Parathyroid adenoma (tissue), 2 donors: ENCODE measurements at regions not wholly inside any gene's neighbourhood (a gene's known extent, or its start where the extent isn't known, plus 50 kb on each side); places are given as distances from the start of the nearest gene placed in this dataset.

Experiments
- H2AFZ ChIP-seq: fragments of 300-600 bp; sonication (generic); one replicate; pipeline ENCODE4 v1.7.0; 2017; ENCODE audit warnings: antibody characterized with exemption, mild to moderate bottlenecking
- H3K27ac ChIP-seq: fragments of 300-600 bp; sonication (generic); one replicate; pipeline ENCODE4 v1.7.0; 2017
- H3K27me3 ChIP-seq: fragments of 300-600 bp; sonication (generic); one replicate; pipeline ENCODE4 v1.7.0; 2017; ENCODE audit warnings: low read length; ENCODE audit not compliant: control insufficient read depth, insufficient read depth
- H3K36me3 ChIP-seq: fragments of 300-600 bp; sonication (generic); one replicate; pipeline ENCODE4 v1.7.0; 2017; ENCODE audit warnings: low read length; ENCODE audit not compliant: control insufficient read depth, insufficient read depth
- H3K4me1 ChIP-seq: fragments of 300-600 bp; sonication (generic); one replicate; pipeline ENCODE4 v1.7.0; 2017; ENCODE audit warnings: control low read depth
- H3K4me2 ChIP-seq: fragments of 300-600 bp; sonication (generic); one replicate; pipeline ENCODE4 v1.7.0; 2017; ENCODE audit warnings: low read length
- H3K4me3 ChIP-seq: fragments of 300-600 bp; sonication (generic); one replicate; pipeline ENCODE4 v1.7.0; 2017; ENCODE audit warnings: low read depth, low read length
- H3K79me2 ChIP-seq: fragments of 300-600 bp; sonication (generic); one replicate; pipeline ENCODE4 v1.7.0; 2017; ENCODE audit warnings: control low read depth
- H3K9ac ChIP-seq: fragments of 300-600 bp; sonication (generic); one replicate; pipeline ENCODE4 v1.7.0; 2017; ENCODE audit warnings: mild to moderate bottlenecking
- H3K9me3 ChIP-seq: fragments of 300-600 bp; sonication (generic); one replicate; pipeline ENCODE4 v1.7.0; 2017; ENCODE audit warnings: low read length; ENCODE audit not compliant: control insufficient read depth
- CTCF ChIP-seq: fragments of 300-600 bp; sonication (generic); IDR thresholded peaks from one replicate; pipeline ENCODE4 v1.7.0; 2017; ENCODE audit warnings: antibody characterized with exemption, mild to moderate bottlenecking
- donor health status: primary hyperparathyroidism.

- Histone ChIP-seq H3K9ac (no peak overlapping the region), H2AFZ (no peak overlapping the region), H3K4me3 (no peak overlapping the region), H3K27me3 (no peaks in the 10 kb centered on the region), H3K36me3 (no peaks in the 10 kb centered on the region), H3K27ac (no peak overlapping the region), H3K4me2 (no peak overlapping the region), H3K4me1 (no peaks in the 10 kb centered on the region), H3K9me3 (no peaks in the 10 kb centered on the region), H3K79me2 (no peaks in the 10 kb centered on the region)
- TF ChIP-seq CTCF: no peak
Measured at GRCh38 chr15:31776039-31776438, 254.3 kb upstream of the CHRNA7 start.

- Histone ChIP-seq H2AFZ (no peak overlapping the region), H3K27me3 (no peaks in the 10 kb centered on the region), H3K9me3 (no peaks in the 10 kb centered on the region), H3K4me1 (no peaks in the 10 kb centered on the region), H3K4me3 (no peak overlapping the region), H3K36me3 (no peaks in the 10 kb centered on the region), H3K27ac (no peak overlapping the region), H3K9ac (no peak overlapping the region), H3K4me2 (no peak overlapping the region), H3K79me2 (no peaks in the 10 kb centered on the region)
- no peak for TF ChIP-seq CTCF
Measured at GRCh38 chr15:31781261-31781660, 249.1 kb upstream of the CHRNA7 start.

GRCh38 chr15:31782016-31782783, 248.1 kb upstream of the CHRNA7 start:
- Histone ChIP-seq H3K27ac (no peak overlapping the region), H3K9ac (no peak overlapping the region), H3K4me1 (no peaks in the 10 kb centered on the region), H3K79me2 (no peaks in the 10 kb centered on the region), H3K4me3 (no peak overlapping the region), H3K36me3 (no peaks in the 10 kb centered on the region), H2AFZ (no peak overlapping the region), H3K9me3 (no peaks in the 10 kb centered on the region), H3K27me3 (no peaks in the 10 kb centered on the region), H3K4me2 (no peak overlapping the region)
- TF ChIP-seq CTCF: no peak

GRCh38 chr15:31782951-31783350, 247.4 kb upstream of the CHRNA7 start:
- no peaks in the 10 kb centered on the region for H3K27me3 ChIP-seq
- TF ChIP-seq CTCF: no peak
- H3K9me3 ChIP-seq: no peaks in the 10 kb centered on the region
- H3K9ac ChIP-seq: no peak overlapping the region
- no peaks in the 10 kb centered on the region for H3K36me3 ChIP-seq
- no peak overlapping the region for H2AFZ ChIP-seq
- H3K4me2 ChIP-seq: no peak overlapping the region
- no peak overlapping the region for H3K27ac ChIP-seq
- H3K79me2 ChIP-seq: no peaks in the 10 kb centered on the region
- no peak overlapping the region for H3K4me3 ChIP-seq
- H3K4me1 ChIP-seq: no peaks in the 10 kb centered on the region

- Histone ChIP-seq H3K9me3 (no peaks in the 10 kb centered on the region), H3K27me3 (no peaks in the 10 kb centered on the region), H3K36me3 (no peaks in the 10 kb centered on the region), H3K4me2 (no peak overlapping the region), H3K27ac (no peak overlapping the region), H3K79me2 (no peaks in the 10 kb centered on the region), H3K4me3 (no peak overlapping the region), H3K9ac (no peak overlapping the region), H3K4me1 (no peaks in the 10 kb centered on the region), H2AFZ (no peak overlapping the region)
- TF ChIP-seq CTCF: no peak
Measured at GRCh38 chr15:31786360-31786759, 244.0 kb upstream of the CHRNA7 start.
